Natural killer cell (primary cell): ENCODE measurements at regions not wholly inside any gene's neighbourhood (a gene's known extent, or its start where the extent isn't known, plus 50 kb on each side); places are given as distances from the start of the nearest gene placed in this dataset.

Experiments used
- ATAC-seq, 3 donors: fragments of 150-1000 bp in 2 of 3; fragments of 200-7000 bp in 1 of 3; cut with Tn5 transposase; 1 replicate in 1 of 3; 2 replicates in 2 of 3; pipeline ENCODE4 v1.10.0; 2021; ENCODE audit warnings: mild to moderate bottlenecking in 2 of 3, moderate library complexity in 2 of 3
- DNase-seq, 2 donors: peaks; one replicate each; pipeline versions ENCODE4 v3.0.0 to v3.0.0-alpha.2; 2013 to 2021; ENCODE audit warnings: mixed read lengths in 1 of 2
- H3K27ac ChIP-seq: one replicate; pipeline ENCODE4 v1.5.1; 2013; ENCODE audit warnings: mild to moderate bottlenecking, low read length
- H3K27me3 ChIP-seq: one replicate; pipeline ENCODE4 v1.6.1; 2013; ENCODE audit warnings: low read length; ENCODE audit not compliant: control insufficient read depth, insufficient read depth
- H3K36me3 ChIP-seq: one replicate; pipeline ENCODE4 v1.6.1; 2013; ENCODE audit warnings: low read length; ENCODE audit not compliant: control insufficient read depth, insufficient read depth
- H3K4me1 ChIP-seq: one replicate; pipeline ENCODE4 v1.6.1; 2013; ENCODE audit warnings: low read length; ENCODE audit not compliant: control insufficient read depth, insufficient read depth
- H3K4me3 ChIP-seq: one replicate; pipeline ENCODE4 v1.5.1; 2013; ENCODE audit warnings: low read length
- H3K9me3 ChIP-seq: one replicate; pipeline ENCODE4 v1.6.1; 2013; ENCODE audit warnings: low read length; ENCODE audit not compliant: control insufficient read depth, insufficient read depth
- H3K27ac Mint-ChIP-seq, 2 donors: one replicate each; pipeline ENCODE4 v1.8.0; 2022; ENCODE audit warnings: mild to moderate bottlenecking in 2 of 2, mixed read lengths in 2 of 2, moderate library complexity in 1 of 2
- H3K27me3 Mint-ChIP-seq, 2 donors: one replicate each; pipeline ENCODE4 v1.8.0; 2022; ENCODE audit warnings: low read depth in 2 of 2, mixed read lengths in 2 of 2
- H3K36me3 Mint-ChIP-seq: one replicate; pipeline ENCODE4 v1.8.0; 2022; ENCODE audit warnings: mixed read lengths
- H3K4me1 Mint-ChIP-seq, 2 donors: one replicate each; pipeline ENCODE4 v1.8.0; 2022; ENCODE audit warnings: mixed read lengths in 2 of 2
- H3K4me3 Mint-ChIP-seq: one replicate; pipeline ENCODE4 v1.8.0; 2022; ENCODE audit warnings: mild to moderate bottlenecking, moderate library complexity, mixed read lengths
- H3K9me3 Mint-ChIP-seq, 2 donors: one replicate each; pipeline ENCODE4 v1.8.0; 2022; ENCODE audit warnings: mixed read lengths in 2 of 2
- WGBS: methylation state at CpG from one replicate; pipeline ENCODE4 v1.1.7; 2013; ENCODE audit warnings: missing lambda C conversion rate; ENCODE audit not compliant: insufficient coverage; 5-methylcytosine and 5-hydroxymethylcytosine counted together
- intact Hi-C: fragments of 100-400 bp; cut with micrococcal nuclease; formaldehyde crosslinking; loops from one replicate; pipeline ENCODE4 v1.14.2; 2022
- TF ChIP-seq, protein P1 (sequence below): fragments of 200-600 bp; IDR thresholded peaks from one replicate; pipeline ENCODE4 v1.8.0; 2022; ENCODE audit warnings: antibody characterized with exemption

DNA sequence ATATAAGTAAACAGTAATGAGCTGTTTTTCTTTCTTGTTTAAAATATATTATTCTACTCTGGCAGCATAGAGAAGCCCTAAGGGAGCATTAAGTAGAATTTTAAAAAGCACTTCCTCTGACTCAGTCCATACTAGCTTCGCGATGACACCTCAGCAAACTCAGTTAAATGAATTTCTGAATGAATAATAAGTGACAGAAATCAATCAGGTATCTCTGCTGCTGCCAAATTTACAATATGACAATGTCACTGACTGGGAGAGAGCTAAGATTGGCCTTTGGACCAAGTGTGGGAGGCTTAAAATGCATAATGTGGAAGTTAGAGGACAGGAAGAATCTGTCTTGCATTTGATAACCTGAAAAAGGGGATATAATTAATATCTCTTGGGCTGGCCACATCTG lies 296.1 kb downstream of the HHIPL2 start:
- Histone ChIP-seq H3K27me3 (no peaks in the 10 kb centered on the region), H3K27ac (no peak overlapping the region), H3K9me3 (no peaks in the 10 kb centered on the region), H3K4me1 (no peaks in the 10 kb centered on the region), H3K4me3 (no peak overlapping the region), H3K36me3 (no peaks in the 10 kb centered on the region)
- H3K9me3 Mint-ChIP-seq, result no peaks in the 10 kb centered on the region
- no peak for ATAC-seq
- H3K27me3 Mint-ChIP-seq, result peaks cover 0 to 4% of the 10 kb centered on the region in 2 donors
- no peak overlapping the region for H3K27ac Mint-ChIP-seq
- no peaks in the 10 kb centered on the region for H3K36me3 Mint-ChIP-seq
- intact Hi-C loops, result no loop called here
- TF ChIP-seq, protein P1, sequence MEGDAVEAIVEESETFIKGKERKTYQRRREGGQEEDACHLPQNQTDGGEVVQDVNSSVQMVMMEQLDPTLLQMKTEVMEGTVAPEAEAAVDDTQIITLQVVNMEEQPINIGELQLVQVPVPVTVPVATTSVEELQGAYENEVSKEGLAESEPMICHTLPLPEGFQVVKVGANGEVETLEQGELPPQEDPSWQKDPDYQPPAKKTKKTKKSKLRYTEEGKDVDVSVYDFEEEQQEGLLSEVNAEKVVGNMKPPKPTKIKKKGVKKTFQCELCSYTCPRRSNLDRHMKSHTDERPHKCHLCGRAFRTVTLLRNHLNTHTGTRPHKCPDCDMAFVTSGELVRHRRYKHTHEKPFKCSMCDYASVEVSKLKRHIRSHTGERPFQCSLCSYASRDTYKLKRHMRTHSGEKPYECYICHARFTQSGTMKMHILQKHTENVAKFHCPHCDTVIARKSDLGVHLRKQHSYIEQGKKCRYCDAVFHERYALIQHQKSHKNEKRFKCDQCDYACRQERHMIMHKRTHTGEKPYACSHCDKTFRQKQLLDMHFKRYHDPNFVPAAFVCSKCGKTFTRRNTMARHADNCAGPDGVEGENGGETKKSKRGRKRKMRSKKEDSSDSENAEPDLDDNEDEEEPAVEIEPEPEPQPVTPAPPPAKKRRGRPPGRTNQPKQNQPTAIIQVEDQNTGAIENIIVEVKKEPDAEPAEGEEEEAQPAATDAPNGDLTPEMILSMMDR, result no peak
- H3K4me1 Mint-ChIP-seq, result no peaks in the 10 kb centered on the region
- no peak for DNase-seq
- 83% methylated on average over 2 of the region's 2 CpGs for WGBS
- no peak overlapping the region for H3K4me3 Mint-ChIP-seq

DNA sequence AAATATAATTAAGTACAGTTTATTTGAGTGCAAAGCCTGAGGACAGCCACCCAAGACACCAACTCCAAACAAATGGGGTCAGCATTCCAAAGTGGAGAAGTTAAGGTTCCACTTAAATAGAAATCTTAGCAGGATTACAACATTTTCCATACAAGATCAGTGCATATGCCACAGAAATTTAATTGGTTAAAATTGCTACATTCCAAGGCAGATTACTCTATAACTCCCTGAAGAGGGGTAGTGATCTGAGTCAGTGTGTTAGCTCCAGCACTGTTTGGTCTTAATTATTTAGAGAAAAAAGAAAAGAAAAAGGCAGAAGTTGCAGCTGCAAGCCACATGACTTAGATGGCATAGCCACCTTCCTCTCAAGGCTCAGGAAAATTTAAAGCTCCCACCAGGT lies 297.5 kb downstream of the HHIPL2 start:
- ATAC-seq, result no peak
- Mint-ChIP-seq H3K9me3 (no peaks in the 10 kb centered on the region), H3K27me3 (peaks cover 0 to 8% of the 10 kb centered on the region in 2 donors), H3K27ac (no peak overlapping the region), H3K4me1 (no peaks in the 10 kb centered on the region), H3K36me3 (no peaks in the 10 kb centered on the region), H3K4me3 (no peak overlapping the region)
- Histone ChIP-seq H3K4me1 (no peaks in the 10 kb centered on the region), H3K27me3 (no peaks in the 10 kb centered on the region), H3K4me3 (no peak overlapping the region), H3K27ac (no peak overlapping the region), H3K9me3 (no peaks in the 10 kb centered on the region), H3K36me3 (no peaks in the 10 kb centered on the region)
- TF ChIP-seq, protein P1, result no peak
- DNase-seq, result no peak
- intact Hi-C loops, result no loop called here

DNA sequence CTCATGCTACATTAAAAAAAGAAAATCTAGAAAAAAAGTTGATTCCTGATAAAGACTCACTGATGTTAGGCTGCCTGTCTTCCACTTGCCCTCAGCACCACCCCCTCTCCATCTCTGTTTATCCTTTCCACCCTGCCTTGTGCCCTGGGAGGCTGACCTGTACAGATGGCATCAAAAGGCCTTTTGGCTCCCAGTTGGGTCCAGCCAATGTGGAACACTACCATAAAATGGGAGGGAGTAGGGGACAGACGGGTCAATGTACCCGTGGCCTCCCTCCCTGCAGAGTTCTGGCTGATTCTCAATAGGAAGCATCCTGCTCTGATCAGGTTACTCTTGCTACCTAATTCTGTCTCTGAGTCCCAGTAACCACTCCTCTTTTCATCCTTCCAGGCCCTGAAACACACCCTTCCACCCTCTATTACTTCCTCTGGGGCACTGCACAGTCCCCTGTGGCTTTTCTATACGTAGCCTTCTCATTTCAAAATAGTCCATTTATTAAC lies 300.0 kb downstream of the HHIPL2 start:
- Mint-ChIP-seq H3K36me3 (no peaks in the 10 kb centered on the region), H3K27me3 (peaks cover 0 to 10% of the 10 kb centered on the region in 2 donors), H3K4me1 (no peaks in the 10 kb centered on the region), H3K4me3 (no peak overlapping the region), H3K9me3 (no peaks in the 10 kb centered on the region), H3K27ac (no peak overlapping the region)
- no peak overlapping the region for H3K27ac ChIP-seq
- no peaks in the 10 kb centered on the region for H3K4me1 ChIP-seq
- H3K4me3 ChIP-seq, result no peak overlapping the region
- WGBS, result 85% methylated on average over 3 of the region's 3 CpGs
- no peaks in the 10 kb centered on the region for H3K27me3 ChIP-seq
- intact Hi-C loops, result no loop called here
- H3K36me3 ChIP-seq, result no peaks in the 10 kb centered on the region
- DNase-seq, result no peak
- TF ChIP-seq, protein P1, result no peak
- no peaks in the 10 kb centered on the region for H3K9me3 ChIP-seq
- no peak for ATAC-seq

DNA sequence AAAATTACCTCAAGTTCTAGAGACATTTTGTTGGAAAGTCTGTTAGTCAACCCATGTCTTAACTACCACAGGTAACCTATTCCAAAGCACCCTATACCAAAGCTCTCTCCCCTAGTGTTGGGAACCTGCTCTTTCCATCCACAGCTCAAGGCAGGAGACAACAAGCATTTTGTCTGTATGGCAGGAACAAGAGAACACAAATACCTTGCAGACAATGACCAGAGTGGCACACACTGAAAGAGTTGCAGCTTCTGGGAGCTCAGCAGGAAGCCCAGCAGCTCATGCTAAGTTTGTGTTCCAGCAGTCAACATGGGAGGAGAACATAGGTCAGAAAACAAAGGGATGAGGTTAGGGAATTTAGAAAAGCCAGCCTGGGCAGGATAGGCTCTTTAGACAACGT lies 300.8 kb downstream of the HHIPL2 start:
- 67% methylated on average over 1 of the region's 1 CpG for WGBS
- Mint-ChIP-seq H3K27me3 (peaks cover 0 to 10% of the 10 kb centered on the region in 2 donors), H3K4me3 (no peak overlapping the region), H3K9me3 (no peaks in the 10 kb centered on the region), H3K36me3 (no peaks in the 10 kb centered on the region), H3K27ac (no peak overlapping the region), H3K4me1 (no peaks in the 10 kb centered on the region)
- intact Hi-C loops, result no loop called here
- Histone ChIP-seq H3K27me3 (no peaks in the 10 kb centered on the region), H3K4me3 (no peak overlapping the region), H3K4me1 (no peaks in the 10 kb centered on the region), H3K9me3 (no peaks in the 10 kb centered on the region), H3K36me3 (no peaks in the 10 kb centered on the region), H3K27ac (no peak overlapping the region)
- TF ChIP-seq, protein P1, result no peak
- no peak for DNase-seq
- ATAC-seq, result no peak
